ENCODE measurements at regions not wholly inside any gene's neighbourhood (a gene's known extent, or its start where the extent isn't known, plus 50 kb on each side); places are given as distances from the start of the nearest gene placed in this dataset.

DNA sequence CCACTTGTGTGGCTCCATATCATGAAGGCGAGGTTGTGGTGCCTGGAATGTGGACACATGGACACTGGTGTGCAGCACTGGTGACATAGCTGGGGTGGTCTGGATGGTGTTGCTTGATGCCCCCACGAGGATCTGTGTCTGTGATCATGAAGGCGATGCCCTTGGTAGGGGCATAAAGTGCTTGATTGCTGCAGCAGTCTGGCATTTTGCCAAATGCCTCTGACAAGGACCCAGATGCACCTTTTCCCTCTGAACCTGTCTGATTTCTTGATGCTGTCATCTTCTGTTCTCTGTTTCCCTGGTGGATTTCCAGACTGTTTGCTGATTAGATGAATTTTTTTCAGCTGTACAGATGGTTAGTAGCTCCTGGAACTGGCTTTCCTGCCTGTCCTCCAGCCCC is 752.0 kb upstream of the HS6ST1 start:
- no peaks in the 10 kb centered on the region for H3K9me3 ChIP-seq (ENCODE audit: control extremely low read depth in 1 of 5, control insufficient read depth in 4 of 5, insufficient read depth in 2 of 5, low read depth in 1 of 5, low read length in 4 of 5)
- H3K4me1 ChIP-seq (ENCODE audit: control extremely low read depth in 1 of 4, control insufficient read depth in 4 of 4, insufficient read depth in 4 of 4, low read length in 3 of 4): no peaks in the 10 kb centered on the region
- ChIA-PET CTCF (no interaction called here), POLR2A (no interaction called here)
- H3K4me3 ChIP-seq (ENCODE audit: control insufficient read depth in 1 of 7, extremely low read depth in 1 of 7, insufficient read depth in 4 of 7, low read depth in 2 of 7, low read length in 6 of 7): no peak overlapping the region
- 87% methylated on average over 3 of the region's 3 CpGs for WGBS (ENCODE audit: insufficient coverage)
- no peak for DNase-seq
- no peak overlapping the region for H3K27ac ChIP-seq (ENCODE audit: insufficient read depth in 1 of 2, low read depth in 1 of 2, low read length in 2 of 2, poor library complexity in 1 of 2, severe bottlenecking in 2 of 2)
- no peaks in the 10 kb centered on the region for H3K36me3 ChIP-seq (ENCODE audit: control insufficient read depth in 4 of 4, insufficient read depth in 4 of 4, low read length in 3 of 4)
- peaks cover 0 to 3% (median 0%) of the 10 kb centered on the region in 5 experiments for H3K27me3 ChIP-seq (replicated peaks in 2 of 5; ENCODE audit: control insufficient read depth in 4 of 5, insufficient read depth in 5 of 5, low read length in 4 of 5)

DNA sequence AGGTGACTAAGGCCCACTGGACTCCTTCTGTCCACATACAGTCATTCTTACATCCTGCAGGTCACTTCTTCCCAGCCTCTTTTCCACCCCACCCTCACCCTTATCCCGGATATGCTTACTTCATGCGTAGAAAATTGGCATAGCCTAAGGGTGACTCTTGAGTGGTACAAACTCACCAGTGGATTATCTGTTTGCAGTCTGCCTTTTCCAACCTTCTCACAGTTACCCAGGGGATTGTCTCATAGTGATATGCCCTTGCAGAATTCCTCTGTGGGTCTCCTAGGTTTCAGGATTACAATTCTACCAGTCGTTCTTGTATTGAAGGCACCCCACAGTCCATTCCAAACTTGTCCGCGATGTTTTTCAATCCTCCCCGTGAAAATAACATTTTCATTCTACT is 752.9 kb upstream of the HS6ST1 start:
- H3K9me3 ChIP-seq (ENCODE audit: control extremely low read depth in 1 of 5, control insufficient read depth in 4 of 5, insufficient read depth in 2 of 5, low read depth in 1 of 5, low read length in 4 of 5): no peaks in the 10 kb centered on the region
- H3K4me3 ChIP-seq (ENCODE audit: control insufficient read depth in 1 of 7, extremely low read depth in 1 of 7, insufficient read depth in 4 of 7, low read depth in 2 of 7, low read length in 6 of 7): no peak overlapping the region
- ChIA-PET POLR2A (no interaction called here), CTCF (no interaction called here)
- no peaks in the 10 kb centered on the region for H3K4me1 ChIP-seq (ENCODE audit: control extremely low read depth in 1 of 4, control insufficient read depth in 4 of 4, insufficient read depth in 4 of 4, low read length in 3 of 4)
- H3K27ac ChIP-seq (ENCODE audit: insufficient read depth in 1 of 2, low read depth in 1 of 2, low read length in 2 of 2, poor library complexity in 1 of 2, severe bottlenecking in 2 of 2): no peak overlapping the region
- 95% methylated on average over 6 of the region's 6 CpGs for WGBS (ENCODE audit: insufficient coverage)
- no peaks in the 10 kb centered on the region for H3K36me3 ChIP-seq (ENCODE audit: control insufficient read depth in 4 of 4, insufficient read depth in 4 of 4, low read length in 3 of 4)
- no peak for DNase-seq
- H3K27me3 ChIP-seq (replicated peaks in 2 of 5; ENCODE audit: control insufficient read depth in 4 of 5, insufficient read depth in 5 of 5, low read length in 4 of 5): peaks cover 0 to 4% (median 0%) of the 10 kb centered on the region in 5 experiments

DNA sequence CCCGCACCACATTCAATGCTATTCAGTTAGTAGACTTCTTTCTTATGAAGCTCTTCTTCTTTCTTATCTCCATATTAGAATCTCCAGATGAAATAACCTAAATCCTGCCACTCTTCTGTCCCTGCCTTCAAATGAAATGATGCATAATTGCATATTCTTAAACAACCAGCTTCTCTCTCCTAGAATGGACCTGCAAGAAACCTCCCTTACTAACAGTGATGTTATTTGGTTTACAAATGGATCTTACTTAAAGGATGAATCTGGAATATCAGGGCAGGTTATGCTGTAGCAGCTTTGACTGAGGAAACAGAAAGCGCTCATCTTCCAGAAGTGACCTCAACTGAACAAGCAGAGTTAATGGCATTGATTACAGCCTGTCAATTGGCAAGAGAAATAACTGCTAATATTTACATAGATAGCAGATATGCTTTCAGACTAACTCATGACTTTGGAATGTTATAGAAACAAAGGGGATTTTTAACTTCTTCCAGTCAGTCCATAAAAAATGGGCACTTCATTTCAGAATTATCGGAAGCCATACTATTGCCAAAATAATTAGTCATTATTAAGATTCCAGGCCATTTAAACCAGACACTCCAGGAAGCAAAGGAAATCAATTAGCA is 755.7 kb upstream of the HS6ST1 start:
- H3K9me3 ChIP-seq (ENCODE audit: control extremely low read depth in 1 of 5, control insufficient read depth in 4 of 5, insufficient read depth in 2 of 5, low read depth in 1 of 5, low read length in 4 of 5): no peaks in the 10 kb centered on the region
- H3K27ac ChIP-seq (ENCODE audit: insufficient read depth in 1 of 2, low read depth in 1 of 2, low read length in 2 of 2, poor library complexity in 1 of 2, severe bottlenecking in 2 of 2): no peak overlapping the region
- ChIA-PET POLR2A (no interaction called here), CTCF (interaction anchor here (1.4 kb wide), 1 partner anchor 13 kb away, joined by 3 read pairs; no protein-coding TSS in a partner anchor)
- no peaks in the 10 kb centered on the region for H3K4me1 ChIP-seq (ENCODE audit: control extremely low read depth in 1 of 4, control insufficient read depth in 4 of 4, insufficient read depth in 4 of 4, low read length in 3 of 4)
- DNase-seq: no peak
- peaks cover 0 to 7% (median 0%) of the 10 kb centered on the region in 5 experiments for H3K27me3 ChIP-seq (replicated peaks in 2 of 5; ENCODE audit: control insufficient read depth in 4 of 5, insufficient read depth in 5 of 5, low read length in 4 of 5)
- WGBS (ENCODE audit: insufficient coverage): 100% methylated on average over 1 of the region's 3 CpGs
- no peaks in the 10 kb centered on the region for H3K36me3 ChIP-seq (ENCODE audit: control insufficient read depth in 4 of 4, insufficient read depth in 4 of 4, low read length in 3 of 4)
- no peak overlapping the region for H3K4me3 ChIP-seq (ENCODE audit: control insufficient read depth in 1 of 7, extremely low read depth in 1 of 7, insufficient read depth in 4 of 7, low read depth in 2 of 7, low read length in 6 of 7)

DNA sequence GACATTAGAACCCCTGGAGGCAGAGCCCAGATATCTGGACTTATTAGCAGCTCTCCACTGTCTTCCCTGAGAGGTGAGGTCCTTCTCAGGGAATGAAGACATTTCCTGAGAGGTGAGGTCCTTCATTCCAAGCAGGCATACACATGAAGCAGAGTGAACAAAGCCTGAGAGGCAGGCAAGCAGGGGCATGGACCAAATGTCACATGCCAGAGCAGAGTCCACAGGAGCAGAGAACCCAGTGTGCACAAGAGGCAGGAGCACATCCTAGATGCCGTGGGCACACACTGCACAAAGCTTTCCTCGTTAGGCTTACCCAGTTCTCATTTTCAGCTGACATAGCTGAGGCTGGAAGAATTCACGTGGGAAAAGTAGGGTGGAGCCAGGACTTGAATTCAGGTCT is 759.9 kb upstream of the HS6ST1 start:
- CTCF ChIA-PET: no interaction called here
- Histone ChIP-seq H3K4me3 (ENCODE audit: control insufficient read depth in 1 of 7, extremely low read depth in 1 of 7, insufficient read depth in 4 of 7, low read depth in 2 of 7, low read length in 6 of 7) (no peak overlapping the region), H3K27me3 (replicated peaks in 2 of 5; ENCODE audit: control insufficient read depth in 4 of 5, insufficient read depth in 5 of 5, low read length in 4 of 5) (peaks cover 0 to 12% (median 0%) of the 10 kb centered on the region in 5 experiments), H3K9me3 (ENCODE audit: control extremely low read depth in 1 of 5, control insufficient read depth in 4 of 5, insufficient read depth in 2 of 5, low read depth in 1 of 5, low read length in 4 of 5) (peaks cover 0 to 1% (median 0%) of the 10 kb centered on the region in 5 experiments), H3K36me3 (ENCODE audit: control insufficient read depth in 4 of 4, insufficient read depth in 4 of 4, low read length in 3 of 4) (no peaks in the 10 kb centered on the region), H3K4me1 (ENCODE audit: control extremely low read depth in 1 of 4, control insufficient read depth in 4 of 4, insufficient read depth in 4 of 4, low read length in 3 of 4) (no peaks in the 10 kb centered on the region), H3K27ac (ENCODE audit: insufficient read depth in 1 of 2, low read depth in 1 of 2, low read length in 2 of 2, poor library complexity in 1 of 2, severe bottlenecking in 2 of 2) (no peak overlapping the region)
- DNase-seq: no peak
- POLR2A ChIA-PET: no interaction called here
- WGBS (ENCODE audit: insufficient coverage): 94% methylated on average over 3 of the region's 3 CpGs

DNA sequence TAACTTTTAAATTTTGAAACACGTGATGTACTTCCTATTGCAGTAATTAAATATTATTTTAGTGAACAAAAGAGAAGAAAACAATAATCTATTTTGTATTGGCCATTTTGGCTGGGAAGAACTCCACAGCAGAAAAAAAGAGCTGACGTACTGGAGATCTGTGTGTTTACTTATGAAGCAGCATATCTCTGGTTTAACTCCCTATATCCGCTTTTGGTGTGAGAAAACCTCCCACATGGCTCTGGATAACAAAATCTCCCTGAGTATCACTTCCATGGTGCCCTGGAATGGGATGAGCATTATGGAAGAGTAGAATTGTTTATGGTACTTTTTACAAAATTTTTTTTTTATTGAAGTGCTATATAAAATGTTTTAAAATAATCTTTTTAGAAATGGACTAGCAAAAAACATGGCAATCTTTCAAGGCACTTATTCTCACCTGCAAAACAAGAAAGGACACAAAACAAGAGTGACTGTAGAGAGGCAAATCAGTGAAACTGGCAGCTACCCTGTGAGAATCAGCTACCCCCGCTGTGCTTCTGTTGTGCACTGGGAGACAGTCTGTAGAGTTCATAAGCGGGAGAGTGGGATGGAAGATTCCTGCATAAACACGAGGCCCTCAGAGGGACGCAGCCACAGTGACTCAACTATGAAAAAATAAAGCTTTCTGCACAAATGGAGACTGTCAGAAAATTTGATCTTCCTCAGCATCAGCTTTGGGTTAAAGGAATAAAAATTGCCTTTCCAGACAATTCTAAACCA is 762.2 kb upstream of the HS6ST1 start:
- H3K4me1 ChIP-seq (ENCODE audit: control extremely low read depth in 1 of 4, control insufficient read depth in 4 of 4, insufficient read depth in 4 of 4, low read length in 3 of 4): no peaks in the 10 kb centered on the region
- WGBS (ENCODE audit: insufficient coverage): 78% methylated on average over 4 of the region's 7 CpGs
- H3K4me3 ChIP-seq (ENCODE audit: control insufficient read depth in 1 of 7, extremely low read depth in 1 of 7, insufficient read depth in 4 of 7, low read depth in 2 of 7, low read length in 6 of 7): no peak overlapping the region
- DNase-seq: no peak
- peaks cover 0 to 1% (median 0%) of the 10 kb centered on the region in 5 experiments for H3K9me3 ChIP-seq (ENCODE audit: control extremely low read depth in 1 of 5, control insufficient read depth in 4 of 5, insufficient read depth in 2 of 5, low read depth in 1 of 5, low read length in 4 of 5)
- H3K36me3 ChIP-seq (ENCODE audit: control insufficient read depth in 4 of 4, insufficient read depth in 4 of 4, low read length in 3 of 4): no peaks in the 10 kb centered on the region
- H3K27ac ChIP-seq (ENCODE audit: insufficient read depth in 1 of 2, low read depth in 1 of 2, low read length in 2 of 2, poor library complexity in 1 of 2, severe bottlenecking in 2 of 2): no peak overlapping the region
- ChIA-PET CTCF (interaction anchor here (1.4 kb wide), 1 partner anchor 17 kb away, joined by 3 read pairs; no protein-coding TSS in a partner anchor), POLR2A (no interaction called here)
- peaks cover 0 to 12% (median 0%) of the 10 kb centered on the region in 5 experiments for H3K27me3 ChIP-seq (replicated peaks in 2 of 5; ENCODE audit: control insufficient read depth in 4 of 5, insufficient read depth in 5 of 5, low read length in 4 of 5)

DNA sequence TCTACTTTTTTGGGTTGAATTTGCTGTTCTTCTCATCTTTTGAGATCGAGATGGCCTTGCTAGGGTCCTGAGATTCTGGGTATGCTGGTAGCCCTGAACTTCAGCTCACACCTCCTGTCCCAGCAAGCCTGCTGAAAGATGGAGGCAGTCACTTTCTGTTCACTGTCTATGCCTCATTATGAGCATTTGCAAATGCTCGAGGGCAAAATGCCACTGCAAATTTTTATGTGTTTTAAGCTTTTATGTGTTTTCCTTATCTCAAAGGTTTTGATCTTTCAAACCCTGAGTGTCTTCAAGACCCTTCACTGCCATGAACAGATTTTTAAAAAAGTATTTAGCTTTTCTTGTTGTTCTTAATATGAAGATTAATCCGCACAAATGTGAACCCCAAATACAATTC is 766.7 kb upstream of the HS6ST1 start:
- WGBS (ENCODE audit: insufficient coverage): 93% methylated on average over 2 of the region's 3 CpGs
- ChIA-PET CTCF (no interaction called here), POLR2A (no interaction called here)
- Histone ChIP-seq H3K27ac (ENCODE audit: insufficient read depth in 1 of 2, low read depth in 1 of 2, low read length in 2 of 2, poor library complexity in 1 of 2, severe bottlenecking in 2 of 2) (no peak overlapping the region), H3K36me3 (ENCODE audit: control insufficient read depth in 4 of 4, insufficient read depth in 4 of 4, low read length in 3 of 4) (no peaks in the 10 kb centered on the region), H3K9me3 (ENCODE audit: control extremely low read depth in 1 of 5, control insufficient read depth in 4 of 5, insufficient read depth in 2 of 5, low read depth in 1 of 5, low read length in 4 of 5) (peaks cover 0 to 1% (median 0%) of the 10 kb centered on the region in 5 experiments), H3K4me1 (ENCODE audit: control extremely low read depth in 1 of 4, control insufficient read depth in 4 of 4, insufficient read depth in 4 of 4, low read length in 3 of 4) (no peaks in the 10 kb centered on the region), H3K27me3 (replicated peaks in 2 of 5; ENCODE audit: control insufficient read depth in 4 of 5, insufficient read depth in 5 of 5, low read length in 4 of 5) (peaks cover 0 to 3% (median 0%) of the 10 kb centered on the region in 5 experiments), H3K4me3 (ENCODE audit: control insufficient read depth in 1 of 7, extremely low read depth in 1 of 7, insufficient read depth in 4 of 7, low read depth in 2 of 7, low read length in 6 of 7) (no peak overlapping the region)
- no peak for DNase-seq

DNA sequence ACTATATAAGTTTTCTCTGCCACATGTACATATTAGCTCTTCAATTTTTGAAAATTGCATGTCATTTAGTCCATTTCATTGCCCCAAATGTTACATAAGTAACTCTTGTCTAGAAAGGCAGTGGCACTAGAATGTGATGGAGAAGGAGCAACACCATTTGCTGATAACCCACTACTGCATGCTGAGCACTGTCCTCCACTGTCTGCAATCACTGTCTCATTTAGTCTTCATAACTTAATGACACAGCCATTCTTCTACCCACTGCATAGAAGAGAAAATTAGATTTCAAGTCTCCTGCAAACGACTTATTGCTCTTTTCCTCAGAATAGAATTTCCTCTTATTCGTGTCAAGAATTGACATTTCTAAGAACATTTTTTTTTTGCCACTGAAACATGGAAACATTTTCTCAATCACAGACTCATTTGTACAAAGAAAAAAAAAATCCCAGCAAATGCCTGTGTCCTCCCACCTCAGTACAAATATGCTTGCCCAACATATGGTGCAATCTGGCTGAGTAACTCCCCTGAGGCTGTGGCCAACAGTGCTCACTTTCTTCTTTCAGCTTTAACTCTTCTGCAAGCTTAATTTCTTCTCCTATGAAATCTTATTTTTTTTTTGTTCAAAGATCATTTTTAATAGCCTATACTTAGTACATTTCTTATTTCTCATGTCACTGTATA is 768.6 kb upstream of the HS6ST1 start:
- DNase-seq: no peak
- Histone ChIP-seq H3K27me3 (replicated peaks in 2 of 5; ENCODE audit: control insufficient read depth in 4 of 5, insufficient read depth in 5 of 5, low read length in 4 of 5) (no peaks in the 10 kb centered on the region), H3K9me3 (ENCODE audit: control extremely low read depth in 1 of 5, control insufficient read depth in 4 of 5, insufficient read depth in 2 of 5, low read depth in 1 of 5, low read length in 4 of 5) (peaks cover 0 to 1% (median 0%) of the 10 kb centered on the region in 5 experiments), H3K36me3 (ENCODE audit: control insufficient read depth in 4 of 4, insufficient read depth in 4 of 4, low read length in 3 of 4) (no peaks in the 10 kb centered on the region), H3K4me3 (ENCODE audit: control insufficient read depth in 1 of 7, extremely low read depth in 1 of 7, insufficient read depth in 4 of 7, low read depth in 2 of 7, low read length in 6 of 7) (no peak overlapping the region), H3K4me1 (ENCODE audit: control extremely low read depth in 1 of 4, control insufficient read depth in 4 of 4, insufficient read depth in 4 of 4, low read length in 3 of 4) (no peaks in the 10 kb centered on the region), H3K27ac (ENCODE audit: insufficient read depth in 1 of 2, low read depth in 1 of 2, low read length in 2 of 2, poor library complexity in 1 of 2, severe bottlenecking in 2 of 2) (no peak overlapping the region)
- 76% methylated on average over 2 of the region's 2 CpGs for WGBS (ENCODE audit: insufficient coverage)
- CTCF ChIA-PET: interaction anchor here (0.8 kb wide), 1 partner anchor 13 kb away, joined by 5 read pairs; no protein-coding TSS in a partner anchor
- POLR2A ChIA-PET: no interaction called here
